ENCODE measurements at regions not wholly inside any gene's neighbourhood (a gene's known extent, or its start where the extent isn't known, plus 50 kb on each side); places are given as distances from the start of the nearest gene placed in this dataset.

- TF ChIP-seq CTCF (IDR thresholded peaks at IDR 0.05; ENCODE audit: insufficient read depth in 1 of 2, low read depth in 1 of 2, low read length in 1 of 2, severe bottlenecking in 1 of 2, unreplicated experiment in 1 of 2): no peak
- H3K4me1 ChIP-seq: no peaks in the 10 kb centered on the region
- H3K27me3 ChIP-seq (replicated peaks; ENCODE audit: control insufficient read depth, insufficient read depth, low read length): no peaks in the 10 kb centered on the region
- intact Hi-C loops (cut with micrococcal nuclease; ENCODE audit: unreplicated experiment): no loop called here
- H3K9me3 ChIP-seq: no peaks in the 10 kb centered on the region
- Mint-ChIP-seq H3K9me3 (ENCODE audit: unreplicated experiment) (no peaks in the 10 kb centered on the region), H3K27ac (ENCODE audit: unreplicated experiment) (no peak overlapping the region), H3K36me3 (ENCODE audit: insufficient read depth, unreplicated experiment) (no peaks in the 10 kb centered on the region), H3K4me1 (ENCODE audit: low read depth, unreplicated experiment) (no peaks in the 10 kb centered on the region), H3K27me3 (ENCODE audit: insufficient read depth, unreplicated experiment) (no peaks in the 10 kb centered on the region), H3K4me3 (ENCODE audit: unreplicated experiment) (no peak overlapping the region)
- ChIA-PET POLR2A (no interaction called here), CTCF (no interaction called here)
- no peak for DNase-seq
- H3K36me3 ChIP-seq (ENCODE audit: control insufficient read depth, insufficient read depth, low read length): no peaks in the 10 kb centered on the region
- no TSS peak for BruUV-seq (replicated peaks)
- H3K4me3 ChIP-seq (ENCODE audit: low read depth, low read length): no peak overlapping the region
Measured at GRCh38 chr10:85447690-85448089, 918.9 kb downstream of the GRID1 start.

- H3K27me3 Mint-ChIP-seq (ENCODE audit: insufficient read depth, unreplicated experiment): no peaks in the 10 kb centered on the region
- POLR2A ChIA-PET: no interaction called here
- H3K36me3 Mint-ChIP-seq (ENCODE audit: insufficient read depth, unreplicated experiment): no peaks in the 10 kb centered on the region
Measured at GRCh38 chr10:85448716-85449115, 917.9 kb downstream of the GRID1 start.

GRCh38 chr10:85454386-85454785, 912.2 kb downstream of the GRID1 start:
- Histone ChIP-seq H3K4me1 (no peaks in the 10 kb centered on the region), H3K36me3 (ENCODE audit: control insufficient read depth, insufficient read depth, low read length) (no peaks in the 10 kb centered on the region), H3K4me3 (ENCODE audit: low read depth, low read length) (no peak overlapping the region), H3K9me3 (no peaks in the 10 kb centered on the region), H3K27me3 (replicated peaks; ENCODE audit: control insufficient read depth, insufficient read depth, low read length) (no peaks in the 10 kb centered on the region)
- CTCF ChIA-PET: no interaction called here
- H3K4me3 Mint-ChIP-seq (ENCODE audit: unreplicated experiment): no peak overlapping the region
- no peaks in the 10 kb centered on the region for H3K36me3 Mint-ChIP-seq (ENCODE audit: insufficient read depth, unreplicated experiment)
- no peak for DNase-seq
- peaks cover 6% of the 10 kb centered on the region for H3K27me3 Mint-ChIP-seq (ENCODE audit: insufficient read depth, unreplicated experiment)
- no peak overlapping the region for H3K27ac Mint-ChIP-seq (ENCODE audit: unreplicated experiment)
- POLR2A ChIA-PET: interaction anchor here (0.6 kb wide), 1 partner anchor 55 kb away, joined by 3 read pairs; no protein-coding TSS in a partner anchor
- intact Hi-C loops (cut with micrococcal nuclease; ENCODE audit: unreplicated experiment): no loop called here
- TF ChIP-seq CTCF (IDR thresholded peaks at IDR 0.05; ENCODE audit: insufficient read depth in 1 of 2, low read depth in 1 of 2, low read length in 1 of 2, severe bottlenecking in 1 of 2, unreplicated experiment in 1 of 2): no peak
- no peaks in the 10 kb centered on the region for H3K4me1 Mint-ChIP-seq (ENCODE audit: low read depth, unreplicated experiment)
- H3K9me3 Mint-ChIP-seq (ENCODE audit: unreplicated experiment): no peaks in the 10 kb centered on the region
- BruUV-seq (replicated peaks): no TSS peak

More at GRCh38 chr10:85448716-85449115, 917.9 kb downstream of the GRID1 start:
- Histone ChIP-seq H3K27me3 (replicated peaks; ENCODE audit: control insufficient read depth, insufficient read depth, low read length) (no peaks in the 10 kb centered on the region), H3K9me3 (no peaks in the 10 kb centered on the region), H3K36me3 (ENCODE audit: control insufficient read depth, insufficient read depth, low read length) (no peaks in the 10 kb centered on the region), H3K4me3 (ENCODE audit: low read depth, low read length) (no peak overlapping the region), H3K4me1 (no peaks in the 10 kb centered on the region)
- no TSS peak for BruUV-seq (replicated peaks)
- Mint-ChIP-seq H3K9me3 (ENCODE audit: unreplicated experiment) (no peaks in the 10 kb centered on the region), H3K27ac (ENCODE audit: unreplicated experiment) (no peak overlapping the region), H3K4me3 (ENCODE audit: unreplicated experiment) (no peak overlapping the region), H3K4me1 (ENCODE audit: low read depth, unreplicated experiment) (no peaks in the 10 kb centered on the region)
- intact Hi-C loops (cut with micrococcal nuclease; ENCODE audit: unreplicated experiment): no loop called here
- no peak for DNase-seq
- TF ChIP-seq CTCF (IDR thresholded peaks at IDR 0.05; ENCODE audit: insufficient read depth in 1 of 2, low read depth in 1 of 2, low read length in 1 of 2, severe bottlenecking in 1 of 2, unreplicated experiment in 1 of 2): no peak
- CTCF ChIA-PET: no interaction called here

Measured in Caco-2 (cell line).